Suppressor macrophage (primary cell): ENCODE measurements at regions not wholly inside any gene's neighbourhood (a gene's known extent, or its start where the extent isn't known, plus 50 kb on each side); places are given as distances from the start of the nearest gene placed in this dataset.

Experiments
- DNase-seq, 4 experiments: peaks; one replicate each; pipeline ENCODE4 v3.0.0-alpha.2; 2020 to 2022

DNA sequence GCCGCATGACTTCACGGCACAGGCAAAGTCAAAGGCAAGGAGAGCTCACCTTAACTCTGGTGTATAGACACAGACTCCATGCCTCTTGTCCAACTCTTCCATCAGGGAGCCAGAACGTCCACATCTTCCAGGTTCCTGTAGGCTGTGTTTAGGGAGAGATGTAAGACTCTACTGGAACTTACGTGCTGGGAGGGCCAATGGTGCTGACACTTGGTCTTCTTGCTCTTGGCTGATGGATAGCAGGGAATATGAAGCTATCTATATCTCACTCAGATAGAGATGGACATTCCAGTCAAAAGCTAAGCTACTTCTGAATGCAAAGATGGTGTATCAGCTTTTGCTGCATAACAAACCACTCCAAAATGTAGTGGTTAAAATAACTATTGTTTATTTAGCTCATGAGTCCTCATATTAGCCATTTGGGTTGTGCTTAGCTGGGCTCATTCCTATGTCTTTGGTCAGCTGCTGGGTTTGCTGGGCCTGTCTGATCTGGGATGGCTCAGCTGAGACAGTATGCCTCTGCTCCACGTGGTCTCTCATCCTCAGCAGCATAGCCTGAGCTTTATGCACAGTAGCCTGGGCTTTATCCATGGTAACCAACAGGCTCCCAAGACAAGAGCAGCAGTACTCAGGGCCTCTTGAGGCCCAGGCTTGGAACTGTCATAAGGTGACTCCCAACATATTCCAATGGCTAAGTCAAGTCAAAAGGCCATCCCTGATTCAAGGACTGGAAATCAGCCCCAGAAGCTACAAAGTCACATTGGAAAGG, 111.6 kb downstream of the SNX5 start:
- DNase-seq: no peak

DNA sequence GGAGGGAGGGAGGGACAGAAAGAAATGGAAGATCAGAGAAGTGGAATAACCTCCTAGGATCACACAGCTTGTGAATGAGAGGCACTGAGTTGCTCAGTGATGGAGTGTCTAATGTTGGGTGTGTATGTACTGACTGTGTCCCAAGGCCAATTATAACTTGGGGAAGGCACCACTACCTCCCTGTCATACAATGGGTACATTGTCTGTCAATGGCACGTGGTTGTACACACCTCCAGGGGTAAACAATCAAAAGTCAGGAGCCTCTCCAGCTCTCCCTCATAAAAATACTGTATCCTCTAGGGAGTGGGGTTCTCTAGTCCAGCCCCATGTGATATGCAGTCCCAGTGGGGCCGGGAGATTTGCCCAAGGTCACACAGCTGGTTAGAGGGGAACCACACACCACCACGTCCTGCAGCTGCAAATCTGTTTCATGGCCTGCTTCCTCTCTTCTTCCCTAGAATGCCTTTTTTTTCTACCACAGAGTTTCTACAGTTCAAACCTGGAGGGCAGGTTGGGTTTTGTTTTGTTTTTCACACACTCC, 112.5 kb downstream of the SNX5 start:
- DNase-seq: peak in 2 of 4 experiments; percentile 31 to 38

DNA sequence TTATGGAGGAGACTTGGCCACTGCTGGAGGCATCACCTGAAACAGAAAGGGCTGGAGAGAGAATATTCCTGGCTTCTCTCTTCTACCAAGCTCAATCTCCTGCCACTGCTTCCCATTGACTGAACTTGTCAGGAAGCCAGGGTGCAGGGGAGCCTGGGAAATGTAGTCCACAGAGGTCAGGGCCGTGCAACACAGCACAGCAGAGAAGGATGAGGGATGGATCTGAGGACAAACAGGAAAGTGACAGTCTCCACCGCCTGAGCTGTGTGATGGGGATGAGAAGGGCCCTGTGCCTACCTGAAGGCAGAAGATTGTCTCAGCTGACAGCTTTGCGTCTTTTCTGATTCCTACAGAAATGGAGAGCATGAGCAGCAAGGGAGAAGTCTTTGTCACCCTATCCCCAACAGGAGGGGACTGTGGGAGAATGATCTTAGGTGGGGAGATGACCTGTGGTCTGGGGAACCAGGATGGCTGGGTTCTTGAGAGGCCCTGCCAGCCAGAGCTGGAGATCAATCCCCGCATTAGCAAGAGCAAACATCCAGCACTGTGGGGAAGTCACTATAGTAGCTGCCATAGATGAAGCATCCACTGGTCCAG, 114.2 kb downstream of the SNX5 start:
- peak; percentile 20 to 65 (median 52) for DNase-seq

DNA sequence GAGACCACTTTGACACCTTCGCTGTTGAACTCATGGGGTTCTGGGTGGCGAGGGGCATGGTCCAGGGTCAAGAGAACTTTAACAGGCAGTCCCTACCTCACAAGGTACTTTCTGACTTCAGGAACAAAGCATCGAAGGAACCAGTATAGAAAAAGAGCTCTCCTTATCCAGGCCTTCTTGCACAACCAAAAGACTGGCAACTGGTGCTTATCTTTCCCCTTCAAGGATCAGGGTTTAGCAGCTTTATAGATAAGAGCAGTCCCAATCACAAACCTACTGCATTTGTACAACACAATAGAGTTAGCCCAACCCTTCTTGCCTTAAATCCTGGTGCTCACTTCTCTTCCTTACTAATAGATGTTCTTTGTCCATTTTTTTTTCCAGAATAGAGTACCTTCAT, 116.3 kb downstream of the SNX5 start:
- DNase-seq: no peak

DNA sequence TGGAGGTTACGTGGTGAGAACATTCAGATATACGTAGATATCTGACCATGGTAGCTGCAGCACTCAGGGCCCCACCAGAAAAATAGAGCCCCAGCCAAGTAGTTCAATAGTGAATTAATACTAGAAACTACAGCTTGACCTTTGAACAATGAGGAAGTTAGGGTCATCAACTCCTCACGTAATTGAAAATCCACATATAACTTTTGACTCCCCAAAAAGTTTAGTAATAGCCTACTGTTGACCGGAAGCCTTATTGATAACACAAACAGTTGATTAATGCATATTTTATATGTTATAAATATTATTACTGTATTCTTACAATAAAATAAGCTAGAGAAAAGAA, 117.9 kb downstream of the SNX5 start:
- DNase-seq: peak in 2 of 4 experiments; percentile 44 to 50

DNA sequence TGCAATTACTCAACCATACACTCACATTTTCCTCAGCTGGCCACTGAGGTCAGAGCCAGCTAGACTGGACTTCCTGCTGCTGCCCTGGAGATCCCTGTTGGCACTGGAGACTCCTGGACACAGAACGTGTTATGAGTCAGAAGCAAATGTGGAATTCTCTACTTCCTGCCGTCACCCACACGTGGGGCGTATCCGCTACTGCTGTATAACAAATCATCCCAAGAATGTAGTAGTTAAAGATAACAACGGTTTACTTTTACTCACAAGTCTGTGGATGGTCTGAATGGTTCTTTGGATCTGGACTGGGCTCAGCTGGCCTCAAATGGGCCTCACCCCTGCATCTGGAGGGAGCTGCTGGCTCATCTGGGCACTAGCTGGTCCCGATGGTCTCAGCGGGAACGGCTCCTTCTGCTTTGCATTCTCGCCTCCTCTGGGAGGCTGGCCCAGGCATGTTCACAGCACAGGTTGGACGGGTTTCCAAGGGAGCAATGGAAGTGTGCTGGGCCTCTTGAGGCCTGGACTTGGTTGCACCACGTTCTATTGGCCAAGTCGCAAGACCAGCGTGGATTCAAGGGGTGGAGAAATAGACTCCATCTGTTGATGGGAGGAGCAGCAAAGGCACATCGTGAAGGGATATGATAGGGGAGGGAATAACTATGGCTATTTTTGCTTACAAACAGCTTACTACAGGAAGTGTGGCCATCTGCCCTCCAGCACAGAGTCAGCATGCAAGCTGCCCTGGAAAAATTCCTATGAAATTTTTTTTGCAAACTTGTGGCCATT, 118.5 kb downstream of the SNX5 start:
- DNase-seq: peak; percentile 55 to 73 (median 62)

DNA sequence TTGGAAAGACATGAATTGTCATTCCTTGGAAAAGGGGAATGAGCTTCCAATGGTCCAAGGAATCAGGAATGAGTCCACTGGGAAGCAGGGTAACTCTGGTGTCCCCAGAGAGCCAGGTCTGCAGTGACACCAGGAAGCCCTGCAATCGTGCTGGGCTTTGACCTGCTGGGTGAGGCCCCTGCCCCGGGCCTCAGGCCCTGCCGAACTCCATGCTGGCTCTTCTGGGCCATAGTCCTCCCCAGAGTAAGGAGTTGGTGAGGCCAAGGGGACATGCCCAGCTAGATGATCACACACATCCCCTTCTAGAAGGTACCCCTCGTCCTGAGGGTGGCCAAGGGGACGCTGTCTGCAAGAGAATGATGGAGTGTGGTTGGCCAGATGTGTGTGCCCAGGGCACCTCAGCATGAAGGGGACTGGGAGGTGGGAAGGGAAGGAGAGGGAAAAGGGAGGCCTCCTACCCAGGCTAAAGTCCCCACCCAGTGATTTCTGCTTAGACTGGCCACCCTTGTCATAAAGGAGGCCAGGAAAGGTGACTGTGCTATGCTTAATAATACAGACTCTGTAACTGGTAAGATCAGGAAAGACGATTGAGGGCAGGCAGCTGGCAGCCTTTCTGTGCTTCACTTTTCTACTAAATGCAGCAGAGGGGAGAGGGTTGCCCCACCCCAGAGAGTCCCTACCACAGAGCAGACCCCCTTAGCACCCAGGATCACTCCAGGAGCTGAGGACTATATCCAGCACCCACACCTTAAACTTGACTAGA, 119.3 kb downstream of the SNX5 start:
- DNase-seq: no peak

DNA sequence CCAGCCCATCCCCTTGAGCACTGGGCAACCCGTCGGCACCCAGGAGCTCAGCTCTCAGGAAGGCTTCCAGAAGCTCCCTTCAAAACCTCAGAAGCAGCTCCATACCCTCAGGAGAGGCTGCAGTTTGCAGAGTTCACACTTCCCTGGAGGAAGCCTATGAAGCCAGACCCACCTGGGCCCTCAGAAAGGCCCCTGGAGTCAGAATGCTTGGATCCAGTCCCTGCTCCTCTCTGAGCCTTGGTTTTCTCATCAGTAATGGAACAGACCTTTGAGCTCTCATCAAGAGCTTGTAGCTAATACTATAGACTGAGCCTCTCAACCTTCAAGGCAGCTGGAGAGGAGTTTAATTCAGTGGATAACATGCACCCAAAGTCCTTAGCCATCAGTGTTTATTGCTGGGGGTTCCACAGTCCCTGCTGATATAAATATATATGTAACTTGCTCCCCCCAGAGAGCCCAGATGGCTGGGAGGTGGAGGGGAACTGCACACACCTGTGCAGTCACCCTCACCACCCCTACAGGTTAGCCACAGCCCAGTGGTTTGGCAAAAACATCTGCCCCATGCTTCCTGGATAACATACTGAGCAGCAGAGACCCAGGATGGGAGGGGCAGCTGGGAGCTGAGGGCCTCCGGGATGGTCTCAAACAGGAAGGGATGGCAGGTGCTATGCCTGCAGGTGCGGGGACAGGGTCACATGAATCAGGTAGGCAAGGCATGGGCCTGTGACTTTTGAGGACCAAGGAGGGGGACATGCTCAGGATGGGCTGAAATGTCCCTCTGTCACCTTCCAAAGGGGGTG, 120.1 kb downstream of the SNX5 start:
- no peak for DNase-seq

DNA sequence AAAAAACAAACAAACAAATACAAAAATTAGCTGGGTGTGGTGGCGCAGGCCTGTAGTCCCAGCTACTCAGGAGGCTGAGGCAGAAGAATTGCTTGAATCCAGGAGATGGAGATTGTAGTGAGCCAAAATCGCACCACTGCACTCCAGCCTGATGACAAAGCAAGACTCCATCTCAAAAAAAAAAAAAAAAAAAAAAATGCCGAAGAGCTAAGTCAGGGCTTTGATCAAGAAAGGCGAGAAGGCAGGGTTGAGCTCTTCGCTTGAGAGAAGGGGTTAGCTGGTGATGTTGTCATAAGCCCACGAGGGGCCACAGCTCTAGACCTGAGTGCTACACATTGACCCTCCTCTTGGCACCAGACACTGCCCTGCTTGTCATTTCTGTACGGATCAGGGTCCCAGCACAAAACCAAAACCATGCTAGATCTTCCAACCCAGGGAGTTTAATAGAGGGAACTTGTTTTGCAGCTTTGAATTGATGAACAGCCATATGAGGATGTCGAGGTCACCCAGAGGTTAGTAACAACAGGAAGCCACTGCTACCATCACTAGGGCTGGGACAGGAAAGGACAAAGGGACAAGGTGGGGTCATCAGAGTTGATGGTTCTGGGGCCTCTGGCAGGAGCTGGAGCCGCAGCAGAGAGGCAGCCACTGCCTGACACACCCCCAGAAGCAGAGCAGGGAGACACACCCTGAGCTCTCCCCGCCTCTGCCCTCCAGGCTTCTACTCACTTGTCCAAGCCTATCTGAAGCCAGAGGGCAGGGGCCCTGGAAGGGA, 122.7 kb downstream of the SNX5 start:
- DNase-seq: no peak

DNA sequence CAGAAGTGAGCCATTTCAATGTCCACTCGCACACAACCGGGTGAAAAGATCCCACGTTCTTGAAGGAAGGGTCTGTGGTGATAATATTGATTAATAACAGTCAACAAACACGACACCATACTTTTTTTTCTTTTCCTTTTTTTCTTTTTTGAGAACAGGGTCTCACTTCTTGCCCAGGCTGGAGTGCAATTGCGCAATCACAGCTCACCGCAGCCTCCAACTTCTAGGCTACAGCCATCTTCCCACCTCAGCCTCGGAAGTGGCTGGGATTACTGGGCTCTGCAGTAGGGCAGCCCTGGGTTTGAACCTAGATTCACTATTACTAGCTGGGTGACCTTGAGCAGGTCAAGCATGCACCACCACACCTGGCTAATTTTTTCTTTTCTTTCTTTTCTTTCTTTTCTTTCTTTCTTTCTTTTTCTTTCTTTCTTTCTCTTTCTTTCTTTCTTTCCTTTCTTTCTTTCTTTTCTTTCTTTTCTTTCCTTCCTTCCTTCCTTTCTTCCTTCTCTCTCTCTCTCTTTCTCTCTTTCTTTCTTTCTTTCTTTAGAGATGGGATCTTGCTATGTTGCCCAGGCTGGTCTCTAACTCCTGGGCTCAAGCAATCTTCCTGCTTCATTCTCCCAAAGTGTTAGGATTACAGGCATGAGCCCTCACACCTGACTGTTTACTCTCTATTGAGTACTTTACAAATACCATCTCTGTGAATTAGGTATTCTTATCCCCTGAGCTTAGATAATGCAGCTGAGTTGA, 123.9 kb downstream of the SNX5 start:
- no peak for DNase-seq

DNA sequence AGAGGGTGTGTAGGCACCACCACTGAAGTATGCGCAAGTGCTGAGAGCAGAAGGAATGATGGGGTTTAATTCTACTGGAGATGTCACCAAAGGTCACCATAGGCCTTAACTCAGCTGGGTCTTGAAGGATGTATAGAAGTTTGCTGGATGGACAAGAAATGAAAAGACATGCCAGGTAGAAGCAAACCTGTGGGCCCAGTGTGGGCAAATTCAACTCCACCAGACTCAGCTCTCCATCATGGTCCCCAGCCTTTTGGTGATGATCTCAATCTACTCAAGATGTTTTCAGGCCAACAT, 124.5 kb downstream of the SNX5 start:
- no peak for DNase-seq

DNA sequence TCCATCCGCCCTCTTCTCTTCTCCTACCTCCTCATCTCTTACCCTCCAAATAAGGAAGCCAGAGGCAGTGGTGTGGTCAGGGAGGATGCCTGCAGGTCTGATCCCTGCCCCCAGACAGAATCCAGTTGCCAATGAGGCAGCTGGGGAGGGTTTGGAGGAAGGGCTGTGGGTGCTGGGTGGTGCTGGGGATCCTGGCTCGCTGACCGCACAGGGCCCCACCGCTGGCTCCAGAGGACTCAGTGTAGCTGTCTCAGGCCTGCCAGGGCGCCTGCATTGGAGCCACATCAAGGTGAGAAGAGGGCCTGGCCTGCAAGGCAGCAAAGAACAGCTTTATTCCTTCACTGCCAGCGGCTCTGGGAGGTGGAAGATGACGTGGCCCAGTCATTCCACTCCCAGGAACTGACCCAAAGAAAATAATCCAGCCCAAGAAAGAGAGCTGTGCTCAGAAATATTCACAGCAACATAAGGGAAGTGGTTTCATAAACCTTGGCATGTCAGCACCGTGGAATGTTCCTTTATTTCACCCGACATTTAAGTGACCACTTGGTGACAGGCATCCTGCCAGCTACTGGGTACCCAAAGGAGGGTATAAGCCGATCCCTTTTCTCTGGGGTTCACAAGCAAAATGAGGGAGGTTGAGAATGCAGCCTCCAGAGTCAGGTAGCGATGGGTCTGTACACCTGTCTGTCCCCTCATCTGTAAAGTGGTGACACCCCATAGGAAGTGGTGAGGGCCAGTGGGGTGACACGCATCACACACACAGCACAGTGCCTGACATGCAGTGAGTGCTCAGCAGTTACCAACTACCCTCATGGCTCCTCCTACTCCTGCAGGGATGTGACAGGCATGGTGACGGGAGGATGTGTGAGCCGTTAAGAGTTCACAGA, 125.1 kb downstream of the SNX5 start:
- DNase-seq: peak; percentile 25 to 51 (median 36)

DNA sequence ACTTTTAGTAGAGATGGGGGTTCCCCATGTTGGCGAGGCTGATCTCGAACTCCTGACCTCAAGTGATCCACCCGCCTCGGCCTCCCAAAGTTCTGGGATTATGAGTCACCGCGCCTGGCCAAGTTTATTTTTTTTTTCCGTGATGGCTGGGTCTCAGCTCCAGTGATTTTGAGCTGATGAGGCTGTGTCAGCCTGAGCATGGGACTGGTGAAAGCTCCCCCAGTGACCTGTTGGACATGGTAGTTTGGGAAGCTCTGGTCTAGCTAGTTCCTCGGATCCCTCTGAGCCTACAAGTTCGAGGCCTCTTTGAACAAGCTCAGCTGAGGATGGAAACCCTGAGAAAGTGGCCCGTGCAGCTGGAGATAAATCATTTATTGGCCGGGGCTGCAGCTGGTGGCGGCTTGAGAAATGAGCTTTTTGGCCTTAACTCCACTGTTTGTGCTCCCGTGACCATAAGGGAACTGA, 126.8 kb downstream of the SNX5 start:
- no peak for DNase-seq

DNA sequence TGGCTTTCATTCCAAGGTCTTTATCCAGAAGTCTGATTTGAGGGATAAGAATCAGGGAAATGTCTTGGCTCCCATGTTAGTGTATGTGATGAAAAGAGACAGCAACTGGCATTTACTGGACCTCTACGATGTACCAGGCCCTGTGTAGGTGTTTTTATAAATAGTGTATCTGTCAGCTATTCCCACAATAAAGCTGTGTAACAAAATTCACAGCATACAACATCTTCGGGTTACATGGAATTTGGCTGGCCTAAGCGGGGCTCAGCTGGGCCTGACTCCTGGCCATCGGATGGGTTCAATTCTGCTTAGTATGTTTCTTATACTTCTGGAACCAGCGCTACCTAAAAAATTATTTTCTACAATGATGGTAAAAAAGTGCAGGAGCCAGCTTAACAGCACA, 128.2 kb downstream of the SNX5 start:
- no peak for DNase-seq

DNA sequence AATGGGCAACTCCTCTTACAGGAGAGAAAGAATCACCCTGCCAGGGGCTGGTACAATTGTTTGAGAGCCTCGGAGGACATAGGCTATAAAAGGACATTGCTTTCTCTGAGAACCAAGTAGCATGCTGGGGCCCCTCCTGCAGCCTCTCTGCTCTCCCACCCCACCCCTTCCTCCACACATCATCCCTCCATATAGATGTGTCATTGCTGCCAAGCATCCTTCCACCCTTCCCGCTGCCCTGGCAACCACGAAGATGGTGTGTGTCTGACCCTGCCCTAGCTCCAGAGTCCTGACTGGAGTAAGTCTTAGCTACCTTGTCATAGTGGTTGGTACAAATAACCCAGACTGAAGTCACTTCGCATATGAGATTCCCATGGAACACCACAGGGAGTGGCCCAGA, 129.7 kb downstream of the SNX5 start:
- DNase-seq: no peak

DNA sequence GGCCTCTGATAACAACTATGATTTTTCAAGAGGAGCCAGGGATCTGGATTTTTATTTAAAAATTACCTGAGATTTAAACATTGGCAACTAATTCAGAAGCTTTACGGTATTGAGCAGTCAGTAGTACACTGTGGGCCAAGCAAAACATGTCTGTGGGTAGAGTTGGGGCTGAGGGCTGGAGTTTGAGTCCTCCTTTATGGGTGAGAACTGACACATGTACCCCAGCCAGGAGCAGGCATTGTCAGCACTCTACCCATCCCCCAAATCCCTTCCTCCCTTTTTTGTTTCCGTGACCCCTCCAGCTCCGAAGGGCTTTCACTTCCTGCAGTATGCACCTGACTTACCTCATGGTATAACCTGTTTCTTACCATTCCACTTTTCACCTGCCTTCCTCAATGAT, 131.4 kb downstream of the SNX5 start:
- no peak for DNase-seq

DNA sequence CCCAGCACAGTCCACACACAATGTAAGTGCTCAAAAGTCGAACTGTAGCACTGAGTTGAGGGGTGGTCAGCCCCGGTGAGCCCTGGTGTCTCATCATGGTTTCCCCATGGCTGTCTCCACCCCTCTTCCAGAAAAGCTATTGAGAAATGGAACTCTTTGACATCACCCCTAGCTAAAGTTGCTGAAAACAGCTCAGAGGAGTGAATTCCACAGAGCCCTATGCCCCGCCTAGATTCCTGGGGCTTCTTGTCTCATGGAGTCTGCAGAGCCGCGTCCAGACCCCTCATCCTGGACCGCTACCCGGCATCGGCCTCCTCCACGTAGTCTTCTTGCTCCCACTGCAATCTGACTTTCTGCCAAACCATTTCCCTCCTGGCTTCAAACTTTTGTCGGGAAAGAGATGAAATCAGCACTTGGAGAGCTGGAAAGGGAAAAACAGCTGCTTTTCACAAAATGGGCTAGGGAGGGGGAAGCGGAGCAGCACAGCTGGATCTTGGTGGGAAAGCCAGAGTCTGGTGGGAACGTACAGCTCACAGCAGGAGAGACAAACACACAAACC, 132.2 kb downstream of the SNX5 start:
- no peak for DNase-seq

DNA sequence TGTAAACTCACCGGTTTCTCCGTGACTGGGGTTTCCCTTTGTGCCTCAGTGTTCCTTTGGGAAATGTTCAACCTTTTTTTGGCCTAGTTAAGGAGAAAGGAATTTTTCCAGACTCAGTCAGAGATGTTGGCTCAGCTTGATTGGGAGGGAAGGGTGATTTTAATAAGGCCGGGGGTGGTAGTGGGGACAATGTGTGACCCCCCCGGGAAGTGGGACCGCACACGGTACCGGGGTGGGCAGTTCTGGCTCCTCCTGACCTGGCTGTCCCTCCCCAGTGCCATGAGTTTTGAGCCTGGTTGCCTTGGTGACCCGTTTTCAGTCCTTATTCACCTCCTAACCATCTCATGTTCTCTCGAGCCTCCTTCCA, 132.7 kb downstream of the SNX5 start:
- no peak for DNase-seq
